ENCODE measurements at regions not wholly inside any gene's neighbourhood (a gene's known extent, or its start where the extent isn't known, plus 50 kb on each side); places are given as distances from the start of the nearest gene placed in this dataset.

GRCh38 chr15:39453620-39454019 lies 127.3 kb upstream of the THBS1 start:
- no peak for DNase-seq (ENCODE audit: low spot score)

DNA sequence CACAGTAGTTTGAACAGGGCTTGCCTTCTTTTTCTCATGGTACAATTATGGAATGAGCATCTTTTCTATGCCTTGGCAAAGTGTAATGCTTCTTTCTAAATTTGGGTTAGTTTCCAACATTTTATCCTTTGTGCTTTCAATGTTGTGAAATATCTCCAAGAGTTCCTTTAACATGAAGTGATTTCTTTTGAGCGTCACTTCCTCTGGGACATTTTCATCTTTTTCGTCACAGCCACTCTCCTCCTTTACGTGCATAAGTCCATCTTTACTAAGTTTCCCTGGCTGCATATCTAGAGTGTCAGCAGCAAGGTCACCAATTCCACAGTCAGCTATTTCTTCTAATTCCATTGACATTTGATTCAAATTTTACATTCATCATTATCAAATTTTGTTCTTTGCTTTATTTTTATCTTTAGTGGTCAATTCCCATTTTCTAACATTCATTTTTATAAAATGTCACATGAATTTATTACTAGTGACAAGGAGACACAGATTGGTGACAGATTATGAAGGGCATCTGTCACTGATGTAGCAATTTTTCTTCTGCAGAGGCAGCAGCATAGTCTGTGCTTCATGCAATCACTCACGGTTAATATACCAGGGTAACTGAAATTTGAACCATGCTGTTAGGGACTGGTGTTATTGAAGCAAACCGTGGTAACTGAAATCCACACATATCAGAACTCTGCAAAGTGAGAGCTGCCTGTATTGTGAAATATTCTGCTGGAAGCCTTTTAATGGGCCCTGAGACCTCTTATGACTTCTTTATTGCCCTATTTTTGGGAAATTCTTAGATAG lies 126.5 kb upstream of the THBS1 start:
- no peak for DNase-seq (ENCODE audit: low spot score)

DNA sequence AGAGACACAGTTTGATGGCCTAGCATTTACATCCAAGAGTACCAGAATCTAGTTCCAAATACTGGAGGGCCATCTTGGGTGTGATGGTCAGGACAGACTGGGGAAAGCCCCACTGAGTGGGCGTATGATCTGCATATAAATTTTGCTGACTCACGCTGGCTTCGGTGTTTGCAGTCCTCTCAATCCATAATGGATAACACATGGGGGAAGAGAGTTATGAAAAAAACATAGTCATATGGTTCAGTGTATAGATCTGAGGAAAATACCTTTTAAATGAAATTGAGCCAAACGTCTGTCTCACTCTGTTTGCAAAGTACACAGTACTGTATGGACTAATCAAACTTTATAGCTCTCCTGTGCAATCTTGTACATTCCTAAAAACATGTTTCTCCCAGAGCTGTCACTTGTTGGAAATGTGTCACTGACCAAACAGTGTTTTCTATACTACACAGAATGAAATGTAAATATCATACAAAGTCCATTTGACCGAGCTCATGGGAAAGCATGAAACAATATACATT lies 125.3 kb upstream of the THBS1 start:
- DNase-seq (ENCODE audit: low spot score): peak; percentile 7

DNA sequence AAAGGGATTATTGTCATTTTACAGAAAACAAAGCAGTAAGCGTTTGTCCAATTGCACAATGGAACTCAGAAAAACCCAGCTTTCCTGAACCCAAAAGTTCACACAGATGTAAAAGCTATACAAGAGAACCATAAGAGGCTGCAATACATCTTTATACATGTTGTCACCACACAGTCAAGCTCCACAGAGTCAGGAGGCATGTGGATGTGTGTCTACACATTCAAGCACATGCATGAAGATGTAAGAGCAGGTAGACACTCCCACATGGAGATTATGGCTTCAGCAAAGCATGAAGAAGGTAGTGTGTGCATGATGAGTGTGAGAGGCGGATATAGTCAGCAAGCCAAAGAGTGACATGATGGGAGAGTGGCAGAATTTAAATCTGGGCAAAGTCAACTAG lies 124.7 kb upstream of the THBS1 start:
- no peak for DNase-seq (ENCODE audit: low spot score)

- no peak for DNase-seq (ENCODE audit: low spot score)
These were observed 124.1 kb upstream of the THBS1 start for GRCh38 chr15:39456582-39457330.

DNA sequence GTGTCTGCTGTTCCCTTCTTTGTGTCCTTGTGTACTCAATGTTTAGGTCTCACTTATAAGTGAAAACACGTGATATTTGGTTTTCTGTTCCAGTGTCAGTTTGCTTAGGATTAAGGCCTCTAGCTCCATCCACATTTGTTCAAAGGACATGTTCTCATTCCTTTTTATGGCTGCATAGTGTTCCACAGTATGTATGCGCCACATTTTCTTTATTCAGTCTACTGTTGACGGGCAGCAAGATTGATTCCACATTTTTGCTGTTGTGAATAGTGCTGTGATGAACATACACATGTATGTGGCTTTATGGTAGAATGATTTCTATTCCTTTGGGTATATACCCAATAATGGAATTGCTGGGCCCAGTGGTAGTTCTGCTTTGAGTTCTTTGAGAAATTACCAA lies 122.7 kb upstream of the THBS1 start:
- no peak for DNase-seq (ENCODE audit: low spot score)

- DNase-seq (ENCODE audit: low spot score): no peak
These were observed 121.3 kb upstream of the THBS1 start for GRCh38 chr15:39459548-39459947.

DNA sequence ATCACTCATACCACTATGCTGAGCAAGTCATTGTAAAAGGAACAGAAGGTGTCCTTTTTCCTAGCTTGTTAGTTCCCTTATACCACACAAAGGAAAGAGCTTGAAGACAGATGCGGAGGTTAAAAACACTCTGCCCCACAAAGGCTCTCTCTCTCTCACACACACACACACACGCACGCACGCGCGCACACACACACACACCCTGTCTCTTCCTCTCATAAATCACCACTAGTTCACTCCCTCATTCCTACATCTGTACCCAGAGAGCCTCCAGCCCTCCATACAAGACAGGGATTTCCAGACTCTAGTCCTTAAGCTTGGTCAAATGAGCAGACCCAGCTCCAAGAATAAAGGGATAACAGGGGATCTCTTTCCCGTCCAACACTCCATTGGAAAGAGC lies 120.1 kb upstream of the THBS1 start:
- no peak for DNase-seq (ENCODE audit: low spot score)

DNA sequence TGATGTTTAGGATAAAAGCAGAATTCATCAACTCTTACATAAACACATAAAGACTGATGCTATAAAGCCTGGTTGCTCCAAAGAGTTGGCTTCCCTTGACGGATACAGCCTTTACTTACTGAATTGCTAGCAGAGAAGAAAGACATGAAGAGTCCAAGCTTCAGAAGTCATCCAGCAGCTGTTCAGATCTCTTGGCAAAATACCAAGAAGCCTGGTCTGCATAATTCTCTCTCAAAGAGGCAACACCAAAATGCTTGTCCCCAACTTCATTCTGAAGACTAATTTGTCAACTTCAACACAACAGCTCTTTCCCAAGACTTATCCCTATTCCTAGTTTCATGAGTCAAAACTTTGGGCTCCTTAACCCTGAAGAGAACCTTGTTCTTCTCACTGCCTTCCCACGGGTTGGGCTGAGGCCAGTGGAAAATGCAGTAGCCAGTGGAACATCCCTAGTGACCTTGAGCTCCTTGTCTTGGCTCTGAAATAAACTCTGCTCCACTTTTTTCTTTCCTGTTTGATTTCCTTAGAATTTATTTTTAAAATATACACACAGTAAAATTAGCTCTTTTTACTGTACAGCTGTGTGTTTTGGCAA lies 119.2 kb upstream of the THBS1 start:
- no peak for DNase-seq (ENCODE audit: low spot score)

GRCh38 chr15:39462691-39463090 lies 118.2 kb upstream of the THBS1 start:
- peak; percentile 31 for DNase-seq (ENCODE audit: low spot score)

DNA sequence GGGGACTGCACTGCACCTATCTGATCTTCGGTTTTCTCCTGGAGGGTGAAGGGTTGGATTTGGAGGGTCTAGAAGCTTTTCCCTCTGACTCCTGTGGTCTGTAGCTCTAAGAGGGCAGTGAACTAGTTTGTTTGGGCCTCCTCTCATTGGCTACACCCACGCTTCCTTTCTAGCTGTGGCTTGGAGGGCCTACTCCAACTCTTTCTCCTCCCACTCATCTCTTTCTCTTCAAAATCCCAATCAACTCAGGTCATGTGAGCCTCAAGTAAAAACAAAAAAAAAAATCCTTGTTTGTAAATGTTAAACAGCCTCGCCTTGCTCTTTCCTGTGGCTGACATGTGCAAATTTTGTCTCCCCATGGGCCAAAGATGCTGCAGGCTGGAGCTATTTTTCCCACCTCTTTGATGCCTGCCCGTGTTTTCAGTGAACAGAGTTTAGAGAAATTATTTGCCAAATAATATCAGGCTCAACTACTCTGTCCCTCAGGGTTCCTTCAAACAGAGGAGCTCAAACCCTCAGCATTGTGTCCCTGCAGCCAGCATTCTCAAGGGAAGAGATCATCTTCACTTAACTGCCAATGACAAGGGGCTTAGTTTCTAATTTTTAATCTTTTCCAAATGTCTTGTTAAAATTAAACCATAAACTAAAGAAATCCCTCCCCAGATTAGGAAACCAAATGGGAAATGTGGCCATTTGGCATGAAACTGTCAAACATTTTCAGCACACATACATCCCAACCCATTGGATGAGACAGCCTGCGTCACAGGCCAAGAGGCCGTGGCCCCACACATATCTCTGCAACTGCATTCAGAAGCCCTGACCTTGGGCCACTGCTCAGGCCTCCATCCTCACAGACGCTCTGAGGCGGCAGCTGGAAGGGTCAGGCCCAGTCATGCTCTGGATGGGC lies 114.8 kb upstream of the THBS1 start:
- no peak for DNase-seq (ENCODE audit: low spot score)

- no peak for DNase-seq (ENCODE audit: low spot score)
These were observed 114.2 kb upstream of the THBS1 start for GRCh38 chr15:39466750-39467105.

DNA sequence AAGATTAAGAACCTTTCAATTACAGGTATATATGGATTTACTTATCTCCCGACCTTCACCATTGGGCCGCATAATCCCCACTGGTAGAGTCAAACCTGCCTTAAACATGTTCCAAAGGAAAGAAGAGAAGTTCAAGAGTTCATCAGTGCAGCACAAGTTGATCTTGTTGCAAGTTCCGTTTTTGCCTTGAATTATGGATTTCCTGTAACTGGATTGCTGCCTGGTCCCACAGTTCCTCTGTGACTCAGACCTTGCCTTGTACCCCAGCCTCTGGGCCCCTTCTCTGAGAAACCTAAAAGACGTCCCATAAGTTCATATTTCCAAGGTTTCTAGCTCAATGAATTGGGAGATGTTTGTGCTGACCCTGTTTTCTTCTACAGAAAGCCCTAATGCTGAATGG lies 112.5 kb upstream of the THBS1 start:
- DNase-seq (ENCODE audit: low spot score): no peak

- no peak for DNase-seq (ENCODE audit: low spot score)
These were observed 112.1 kb upstream of the THBS1 start for GRCh38 chr15:39468828-39469227.

GRCh38 chr15:39471785-39472574 lies 108.9 kb upstream of the THBS1 start:
- DNase-seq (ENCODE audit: low spot score): no peak

GRCh38 chr15:39472621-39473297 lies 108.1 kb upstream of the THBS1 start:
- no peak for DNase-seq (ENCODE audit: low spot score)

- no peak for DNase-seq (ENCODE audit: low spot score)
These were observed 107.5 kb upstream of the THBS1 start for GRCh38 chr15:39473298-39473947.

- DNase-seq (ENCODE audit: low spot score): no peak
These were observed 106.2 kb upstream of the THBS1 start for GRCh38 chr15:39474657-39475056.

- no peak for DNase-seq (ENCODE audit: low spot score)
These were observed 101.9 kb upstream of the THBS1 start for GRCh38 chr15:39478996-39479395.

GRCh38 chr15:39479911-39480310 lies 101.0 kb upstream of the THBS1 start:
- peak; percentile 19 for DNase-seq (ENCODE audit: low spot score)
